ENCODE measurements at regions not wholly inside any gene's neighbourhood (a gene's known extent, or its start where the extent isn't known, plus 50 kb on each side); places are given as distances from the start of the nearest gene placed in this dataset.

GRCh38 chr12:23230899-23231298, 605.9 kb downstream of the ETNK1 start:
- no peak for TF ChIP-seq CTCF (optimal IDR thresholded peaks at IDR 0.05 in 1 of 3, IDR thresholded peaks at IDR 0.05 in 1 of 3, conservative IDR thresholded peaks at IDR 0.05 in 1 of 3; ENCODE audit: extremely low read depth in 1 of 3, insufficient read depth in 2 of 3, low read length in 3 of 3)
- no peak for TF ChIP-seq EZH2 (IDR thresholded peaks at IDR 0.05; ENCODE audit: low read length)

Measured in keratinocyte (primary cell).